Tibial nerve (tissue), 3 donors: ENCODE measurements at regions not wholly inside any gene's neighbourhood (a gene's known extent, or its start where the extent isn't known, plus 50 kb on each side); places are given as distances from the start of the nearest gene placed in this dataset.

Experiments used
- CTCF ChIP-seq, 5 experiments: fragments of 200-600 bp in 3 of 5; fragments of 450-650 bp in 2 of 5; sonication (generic) in 3 of 5; IDR thresholded peaks; one replicate each; pipeline ENCODE4 v1.5.1; 2016 to 2019; ENCODE audit warnings: antibody characterized with exemption in 5 of 5, mild to moderate bottlenecking in 3 of 5, moderate library complexity in 2 of 5
- POLR2A ChIP-seq, 2 donors: fragments of 450-650 bp; IDR thresholded peaks; one replicate each; pipeline ENCODE4 v1.6.1; 2017; ENCODE audit warnings: antibody characterized with exemption in 2 of 2, mild to moderate bottlenecking in 2 of 2, moderate library complexity in 2 of 2

- TF ChIP-seq POLR2A (IDR thresholded peaks at IDR 0.05) (no peak), CTCF (IDR thresholded peaks at IDR 0.05) (no peak)
These were observed 236.0 kb downstream of the SLITRK5 start for GRCh38 chr13:87907202-87907601.
